Upper lobe of left lung (tissue), 6 donors: ENCODE measurements at regions not wholly inside any gene's neighbourhood (a gene's known extent, or its start where the extent isn't known, plus 50 kb on each side); places are given as distances from the start of the nearest gene placed in this dataset.

Experiments used
- ATAC-seq, 2 donors: fragments of 200-7000 bp; cut with Tn5 transposase; one replicate each; pipeline ENCODE4 v1.9.1; 2022; ENCODE audit warnings: mild to moderate bottlenecking in 2 of 2, moderate library complexity in 2 of 2; ENCODE audit not compliant: low FRiP score in 2 of 2
- DNase-seq, 2 donors: peaks; one replicate each; pipeline ENCODE4 v3.0.0-alpha.2; 2019 to 2020
- H3K27ac ChIP-seq, 4 donors: fragments of 200-600 bp; sonication (generic); one replicate each; pipeline ENCODE4 v1.5.1; 2016 to 2019
- H3K27me3 ChIP-seq, 4 donors: fragments of 200-600 bp; sonication (generic); one replicate each; pipeline ENCODE4 v1.5.1; 2017 to 2019
- H3K36me3 ChIP-seq, 4 donors: fragments of 200-600 bp; sonication (generic); one replicate each; pipeline ENCODE4 v1.5.1; 2016 to 2019
- H3K4me1 ChIP-seq, 4 donors: fragments of 200-600 bp; sonication (generic); one replicate each; pipeline ENCODE4 v1.5.1; 2018 to 2019
- H3K4me3 ChIP-seq, 4 donors: fragments of 200-600 bp; sonication (generic); one replicate each; pipeline ENCODE4 v1.5.1; 2017 to 2019; ENCODE audit warnings: mild to moderate bottlenecking in 2 of 4, moderate library complexity in 1 of 4
- H3K9me3 ChIP-seq, 4 donors: fragments of 200-600 bp; sonication (generic); one replicate each; pipeline ENCODE4 v1.5.1; 2018 to 2019
- CTCF ChIP-seq, 6 experiments: fragments of 450-650 bp in 4 of 6; fragments of 200-600 bp in 2 of 6; sonication (generic) in 2 of 6; IDR thresholded peaks; one replicate each; pipeline ENCODE4 v1.5.1; 2016 to 2019; ENCODE audit warnings: antibody characterized with exemption in 6 of 6
- EP300 ChIP-seq, 4 donors: sonication (generic); formaldehyde crosslinking; IDR thresholded peaks; one replicate each; pipeline ENCODE4 v1.5.1; 2017; ENCODE audit warnings: antibody characterized with exemption in 4 of 4, control low read depth in 2 of 4
- POLR2A ChIP-seq, 4 donors: fragments of 450-650 bp; IDR thresholded peaks; one replicate each; pipeline ENCODE4 v1.5.1; 2016 to 2017; ENCODE audit warnings: antibody characterized with exemption in 4 of 4, mild to moderate bottlenecking in 2 of 4
- POLR2AphosphoS5 ChIP-seq, 2 donors: sonication (generic); formaldehyde crosslinking; IDR thresholded peaks; one replicate each; pipeline ENCODE4 v1.5.1; 2017; ENCODE audit warnings: antibody characterized with exemption in 2 of 2
- WGBS, 2 donors: methylation state at CpG; one replicate each; pipeline ENCODE4 v1.1.5; 2017 to 2018; 5-methylcytosine and 5-hydroxymethylcytosine counted together
- donor health status: DM: no; HTN: no; CAD: no; lungs with moderate emphysema.
- donor health status: DM: no; HTN: yes; CAD: no; lungs with severe emphysema.

GRCh38 chr15:69863446-69863845, 234.3 kb downstream of the TLE3 start:
- Histone ChIP-seq H3K27me3 (no peaks in the 10 kb centered on the region), H3K9me3 (peaks cover 0 to 3% (median 0%) of the 10 kb centered on the region in 4 donors), H3K36me3 (no peaks in the 10 kb centered on the region), H3K4me3 (no peak overlapping the region), H3K4me1 (no peaks in the 10 kb centered on the region), H3K27ac (no peak overlapping the region)
- no peak for TF ChIP-seq POLR2A (IDR thresholded peaks at IDR 0.05)
- no peak for TF ChIP-seq EP300 (IDR thresholded peaks at IDR 0.05)
- TF ChIP-seq CTCF (IDR thresholded peaks at IDR 0.05), result no peak
- no peak for DNase-seq
- ATAC-seq, result no peak
- WGBS, 2 donors, result 66 to 76% methylated on average over 2 of the region's 2 CpGs

- DNase-seq, result no peak
- no peak for ATAC-seq
- Histone ChIP-seq H3K4me3 (no peak overlapping the region), H3K36me3 (no peaks in the 10 kb centered on the region), H3K9me3 (peaks cover 0 to 3% (median 0%) of the 10 kb centered on the region in 4 donors), H3K4me1 (no peaks in the 10 kb centered on the region), H3K27me3 (no peaks in the 10 kb centered on the region), H3K27ac (no peak overlapping the region)
- TF ChIP-seq POLR2AphosphoS5 (IDR thresholded peaks at IDR 0.05) (no peak), POLR2A (IDR thresholded peaks at IDR 0.05) (no peak), CTCF (IDR thresholded peaks at IDR 0.05) (no peak), EP300 (IDR thresholded peaks at IDR 0.05) (no peak)
- WGBS, 2 donors, result 86 to 93% methylated on average over 3 of the region's 3 CpGs
Observed at GRCh38 chr15:69865369-69865768, 232.3 kb downstream of the TLE3 start.

- WGBS, 2 donors, result 87 to 91% methylated on average over 3 of the region's 3 CpGs
- Histone ChIP-seq H3K36me3 (no peaks in the 10 kb centered on the region), H3K27ac (no peak overlapping the region), H3K4me1 (no peaks in the 10 kb centered on the region), H3K9me3 (peaks cover 0 to 11% (median 8%) of the 10 kb centered on the region in 4 donors), H3K27me3 (no peaks in the 10 kb centered on the region), H3K4me3 (no peak overlapping the region)
- DNase-seq (no peak), ATAC-seq (no peak)
- TF ChIP-seq POLR2A (IDR thresholded peaks at IDR 0.05) (no peak), POLR2AphosphoS5 (IDR thresholded peaks at IDR 0.05) (no peak), CTCF (IDR thresholded peaks at IDR 0.05) (no peak), EP300 (IDR thresholded peaks at IDR 0.05) (no peak)
Observed at GRCh38 chr15:69868756-69869155, 229.0 kb downstream of the TLE3 start.

GRCh38 chr15:69869291-69869690, 228.4 kb downstream of the TLE3 start:
- Histone ChIP-seq H3K4me3 (no peak overlapping the region), H3K27ac (no peak overlapping the region), H3K4me1 (no peaks in the 10 kb centered on the region), H3K9me3 (peaks cover 0 to 16% (median 14%) of the 10 kb centered on the region in 4 donors), H3K27me3 (no peaks in the 10 kb centered on the region), H3K36me3 (no peaks in the 10 kb centered on the region)
- ATAC-seq, result no peak
- no peak for TF ChIP-seq POLR2A (IDR thresholded peaks at IDR 0.05)
- TF ChIP-seq POLR2AphosphoS5 (IDR thresholded peaks at IDR 0.05), result no peak
- TF ChIP-seq EP300 (IDR thresholded peaks at IDR 0.05), result no peak
- TF ChIP-seq CTCF (IDR thresholded peaks at IDR 0.05), result no peak
- no peak for DNase-seq
- 42 to 45% methylated on average over 2 of the region's 2 CpGs for WGBS, 2 donors

GRCh38 chr15:69869881-69870505, 227.7 kb downstream of the TLE3 start:
- Histone ChIP-seq H3K4me1 (no peaks in the 10 kb centered on the region), H3K27ac (no peak overlapping the region), H3K36me3 (no peaks in the 10 kb centered on the region), H3K4me3 (no peak overlapping the region), H3K27me3 (no peaks in the 10 kb centered on the region), H3K9me3 (peaks cover 0 to 23% (median 16%) of the 10 kb centered on the region in 4 donors)
- no peak for ATAC-seq
- no peak for DNase-seq
- WGBS, 2 donors, result 81 to 86% methylated on average over 9 of the region's 9 CpGs
- TF ChIP-seq POLR2AphosphoS5 (IDR thresholded peaks at IDR 0.05), result no peak
- TF ChIP-seq EP300 (IDR thresholded peaks at IDR 0.05), result no peak
- TF ChIP-seq POLR2A (IDR thresholded peaks at IDR 0.05), result no peak
- TF ChIP-seq CTCF (IDR thresholded peaks at IDR 0.05), result no peak
